Activated naive CD4-positive, alpha-beta T cell treated with anti-CD3 and anti-CD28 coated beads, Interleukin-2, amount 10 ng/mL, durations not matched to agents 7 days and 5 days (primary cell): ENCODE measurements at regions not wholly inside any gene's neighbourhood (a gene's known extent, or its start where the extent isn't known, plus 50 kb on each side); places are given as distances from the start of the nearest gene placed in this dataset.

Experiments used
- CTCF ChIA-PET: fragments of 350-600 bp; sonication (Branson Sonifier 250); formaldehyde crosslinking; loops from one replicate; lab custom pipeline; 2021; ENCODE audit warnings: antibody characterized with exemption; lab: Charles Lee
- DNase-seq: peaks from one replicate; pipeline ENCODE4 v3.0.0-alpha.2; 2020
- H3K27ac Mint-ChIP-seq: one replicate; pipeline ENCODE4 v1.8.0; 2021; ENCODE audit warnings: mild to moderate bottlenecking, moderate library complexity, mixed read lengths
- H3K27me3 Mint-ChIP-seq: one replicate; pipeline ENCODE4 v1.8.0; 2021; ENCODE audit warnings: mild to moderate bottlenecking, mixed read lengths
- H3K36me3 Mint-ChIP-seq: one replicate; pipeline ENCODE4 v1.8.0; 2021; ENCODE audit warnings: mixed read lengths
- H3K4me1 Mint-ChIP-seq: one replicate; pipeline ENCODE4 v1.8.0; 2021; ENCODE audit warnings: mixed read lengths
- H3K4me3 Mint-ChIP-seq: one replicate; pipeline ENCODE4 v1.8.0; 2021; ENCODE audit warnings: mild to moderate bottlenecking, moderate library complexity, mixed read lengths
- H3K9me3 Mint-ChIP-seq: one replicate; pipeline ENCODE4 v1.8.0; 2021; ENCODE audit warnings: mixed read lengths

GRCh38 chr5:25646421-25647341 is 1001.9 kb upstream of the CDH10 start:
- no peak overlapping the region for H3K4me3 Mint-ChIP-seq
- no peaks in the 10 kb centered on the region for H3K4me1 Mint-ChIP-seq
- CTCF ChIA-PET = no interaction called here
- DNase-seq = no peak
- peaks cover 32% of the 10 kb centered on the region for H3K9me3 Mint-ChIP-seq
- H3K36me3 Mint-ChIP-seq = no peaks in the 10 kb centered on the region
- no peak overlapping the region for H3K27ac Mint-ChIP-seq
- no peaks in the 10 kb centered on the region for H3K27me3 Mint-ChIP-seq

DNA sequence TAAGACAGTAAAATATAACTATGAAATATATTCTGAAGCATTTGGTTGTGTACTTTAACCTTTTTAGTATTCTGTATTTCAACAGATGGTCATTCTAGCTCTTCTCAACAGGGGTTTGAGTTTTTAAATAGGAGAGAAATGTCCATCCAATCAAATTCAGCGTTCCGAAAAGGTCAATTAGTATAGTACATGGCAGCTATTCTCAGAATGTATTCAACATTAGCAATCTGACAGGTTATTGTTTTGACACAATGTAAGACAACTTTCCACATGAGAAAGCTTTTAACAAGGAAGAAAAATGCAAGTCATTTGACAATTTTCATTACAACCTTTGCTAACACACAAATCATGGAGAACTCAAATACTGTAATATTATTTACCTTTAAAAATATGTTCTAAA is 996.3 kb upstream of the CDH10 start:
- DNase-seq = no peak
- Mint-ChIP-seq H3K27ac (no peak overlapping the region), H3K4me3 (no peak overlapping the region), H3K36me3 (no peaks in the 10 kb centered on the region), H3K4me1 (no peaks in the 10 kb centered on the region), H3K27me3 (no peaks in the 10 kb centered on the region), H3K9me3 (peaks cover 11% of the 10 kb centered on the region)
- CTCF ChIA-PET = no interaction called here

- CTCF ChIA-PET = no interaction called here
- no peaks in the 10 kb centered on the region for H3K36me3 Mint-ChIP-seq
- H3K9me3 Mint-ChIP-seq = peaks cover 6% of the 10 kb centered on the region
Observed at GRCh38 chr5:25619273-25619672, 974.5 kb upstream of the CDH10 start.

DNA sequence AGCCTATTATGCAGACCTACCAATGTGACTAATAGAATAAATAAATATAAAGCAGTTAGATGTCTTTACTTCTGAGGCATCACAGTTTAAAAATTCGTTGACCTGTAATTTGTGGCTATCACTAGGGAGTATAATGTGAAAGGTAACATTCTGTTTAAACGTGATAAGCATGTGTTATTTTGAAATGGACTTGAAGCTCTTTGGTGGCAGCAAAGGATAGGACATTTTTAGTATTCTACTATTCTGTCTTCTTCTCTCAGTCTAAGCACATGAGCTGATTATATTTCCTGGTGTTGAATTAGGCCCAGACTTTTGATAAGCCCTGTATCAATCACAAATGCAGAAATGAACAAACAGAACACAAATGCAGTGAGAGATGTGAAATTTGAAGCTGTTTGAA is 974.0 kb upstream of the CDH10 start:
- H3K4me3 Mint-ChIP-seq = no peak overlapping the region
- no peaks in the 10 kb centered on the region for H3K4me1 Mint-ChIP-seq
- no peak for DNase-seq
- no peaks in the 10 kb centered on the region for H3K36me3 Mint-ChIP-seq
- H3K27ac Mint-ChIP-seq = no peak overlapping the region
- H3K27me3 Mint-ChIP-seq = no peaks in the 10 kb centered on the region
- CTCF ChIA-PET = no interaction called here
- peaks cover 6% of the 10 kb centered on the region for H3K9me3 Mint-ChIP-seq

More at GRCh38 chr5:25619273-25619672, 974.5 kb upstream of the CDH10 start:
- H3K27ac Mint-ChIP-seq = no peak overlapping the region
- H3K4me1 Mint-ChIP-seq = no peaks in the 10 kb centered on the region
- no peak for DNase-seq
- no peak overlapping the region for H3K4me3 Mint-ChIP-seq
- no peaks in the 10 kb centered on the region for H3K27me3 Mint-ChIP-seq

DNA sequence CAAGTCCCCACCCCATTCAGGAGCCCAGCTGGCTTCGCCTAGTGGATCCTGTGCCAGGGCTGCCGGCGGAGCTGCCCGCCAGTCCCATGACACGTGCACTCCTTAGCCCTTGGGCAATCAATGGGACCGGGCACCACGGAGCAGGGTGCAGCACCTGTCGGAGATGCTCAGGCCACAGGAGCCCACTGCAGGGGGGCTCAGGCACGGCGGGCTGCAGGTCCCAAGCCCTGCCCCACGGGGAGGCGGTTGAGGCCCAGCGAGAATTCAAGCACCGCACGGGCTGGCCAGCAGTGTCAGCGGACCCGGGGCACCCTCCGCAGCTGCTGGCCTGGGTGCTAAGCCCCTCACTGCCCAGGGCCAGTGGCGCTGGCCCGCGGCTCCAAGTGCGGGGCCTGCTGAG is 969.7 kb upstream of the CDH10 start:
- CTCF ChIA-PET = no interaction called here

GRCh38 chr5:25604681-25605080 is 959.9 kb upstream of the CDH10 start:
- no peaks in the 10 kb centered on the region for H3K36me3 Mint-ChIP-seq
- no peaks in the 10 kb centered on the region for H3K27me3 Mint-ChIP-seq
- no peak for DNase-seq
- H3K9me3 Mint-ChIP-seq = peaks cover 11% of the 10 kb centered on the region
- no peak overlapping the region for H3K4me3 Mint-ChIP-seq
- CTCF ChIA-PET = no interaction called here
- no peak overlapping the region for H3K27ac Mint-ChIP-seq
- H3K4me1 Mint-ChIP-seq = no peaks in the 10 kb centered on the region

More for the DNA sequence above, 969.7 kb upstream of the CDH10 start:
- H3K4me1 Mint-ChIP-seq = no peaks in the 10 kb centered on the region
- no peak overlapping the region for H3K4me3 Mint-ChIP-seq
- DNase-seq = no peak
- no peaks in the 10 kb centered on the region for H3K27me3 Mint-ChIP-seq
- H3K27ac Mint-ChIP-seq = no peak overlapping the region
- no peaks in the 10 kb centered on the region for H3K36me3 Mint-ChIP-seq
- H3K9me3 Mint-ChIP-seq = peaks cover 6% of the 10 kb centered on the region

DNA sequence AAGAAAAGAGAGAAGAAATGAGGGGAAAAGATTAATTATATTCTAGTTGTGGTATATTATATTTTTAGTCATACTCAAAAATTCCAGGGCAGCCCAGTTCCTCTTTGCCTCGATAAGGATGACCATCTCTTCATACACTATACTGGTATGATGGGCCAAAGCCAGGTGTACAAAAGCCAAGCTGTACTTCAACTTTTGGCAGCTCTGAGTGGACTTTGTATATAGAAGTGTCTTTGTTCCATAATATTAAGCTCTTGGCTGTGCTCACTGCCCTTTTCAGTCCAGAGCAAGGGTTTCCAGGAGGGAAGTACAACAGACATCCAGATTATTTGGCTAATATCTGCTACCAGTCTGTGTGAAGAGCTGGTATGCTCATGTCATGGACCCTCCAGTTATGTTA is 934.3 kb upstream of the CDH10 start:
- peaks cover 6% of the 10 kb centered on the region for H3K9me3 Mint-ChIP-seq
- H3K27me3 Mint-ChIP-seq = no peaks in the 10 kb centered on the region
- no peak overlapping the region for H3K4me3 Mint-ChIP-seq
- no peak overlapping the region for H3K27ac Mint-ChIP-seq
- DNase-seq = no peak
- CTCF ChIA-PET = no interaction called here
- H3K36me3 Mint-ChIP-seq = no peaks in the 10 kb centered on the region
- no peaks in the 10 kb centered on the region for H3K4me1 Mint-ChIP-seq

DNA sequence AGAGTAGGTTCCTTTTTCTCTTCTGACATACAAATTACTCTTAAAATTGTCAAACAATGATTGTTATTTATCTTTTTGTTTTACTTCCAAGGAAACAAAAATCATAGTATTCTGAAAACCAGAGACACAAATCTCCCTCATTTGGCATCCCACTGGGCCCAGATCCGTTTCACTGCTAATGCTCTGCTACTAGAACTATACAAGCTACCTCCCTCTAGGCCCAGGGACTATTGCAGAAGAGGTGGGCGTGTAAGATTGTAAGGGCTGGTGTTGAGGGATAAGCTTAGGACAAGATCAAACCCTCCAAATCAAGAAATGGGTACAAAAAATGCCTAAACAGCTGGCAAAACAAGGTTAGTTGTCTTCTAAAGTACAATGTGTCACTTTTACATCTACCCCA is 928.9 kb upstream of the CDH10 start:
- CTCF ChIA-PET = no interaction called here
- peaks cover 3% of the 10 kb centered on the region for H3K4me1 Mint-ChIP-seq
- no peaks in the 10 kb centered on the region for H3K27me3 Mint-ChIP-seq
- H3K27ac Mint-ChIP-seq = no peak overlapping the region
- peaks cover 12% of the 10 kb centered on the region for H3K9me3 Mint-ChIP-seq
- H3K36me3 Mint-ChIP-seq = no peaks in the 10 kb centered on the region
- H3K4me3 Mint-ChIP-seq = no peak overlapping the region
- DNase-seq = no peak

DNA sequence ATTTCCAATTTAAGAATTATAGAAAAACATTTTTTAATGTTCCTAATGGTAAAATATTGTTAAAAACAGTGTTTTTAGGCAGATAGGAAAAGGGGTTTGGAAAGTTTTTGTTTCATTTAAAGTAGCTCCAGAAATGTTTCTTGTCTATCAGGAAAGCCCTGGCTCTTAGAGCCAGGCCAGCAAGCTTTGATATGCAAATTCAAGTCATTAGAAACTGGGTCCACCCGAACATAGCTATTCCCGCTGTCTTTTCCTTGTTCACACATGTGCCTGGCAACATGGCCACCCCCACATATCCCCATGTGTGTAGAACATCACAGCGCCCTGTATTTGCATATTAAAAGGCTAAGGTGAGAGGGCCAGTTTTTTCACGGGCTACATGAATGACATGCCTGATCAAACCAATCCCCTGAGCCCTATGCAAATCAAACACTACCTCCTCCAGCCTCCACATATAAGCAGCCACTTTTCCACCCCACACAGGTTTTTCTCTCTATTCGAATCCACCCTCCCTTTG is 925.3 kb upstream of the CDH10 start:
- peaks cover 3% of the 10 kb centered on the region for H3K4me1 Mint-ChIP-seq

GRCh38 chr5:25568989-25569625 is 924.3 kb upstream of the CDH10 start:
- Mint-ChIP-seq H3K27ac (no peak overlapping the region), H3K4me1 (peaks cover 3% of the 10 kb centered on the region), H3K4me3 (no peak overlapping the region), H3K27me3 (no peaks in the 10 kb centered on the region), H3K36me3 (no peaks in the 10 kb centered on the region), H3K9me3 (peaks cover 10% of the 10 kb centered on the region)
- CTCF ChIA-PET = no interaction called here
- peak; percentile 22 for DNase-seq

More for the DNA sequence above, 925.3 kb upstream of the CDH10 start:
- CTCF ChIA-PET = no interaction called here
- H3K9me3 Mint-ChIP-seq = peaks cover 8% of the 10 kb centered on the region
- H3K27ac Mint-ChIP-seq = no peak overlapping the region
- no peak overlapping the region for H3K4me3 Mint-ChIP-seq
- no peaks in the 10 kb centered on the region for H3K27me3 Mint-ChIP-seq
- DNase-seq = no peak
- no peaks in the 10 kb centered on the region for H3K36me3 Mint-ChIP-seq

GRCh38 chr5:25568294-25568693 is 923.5 kb upstream of the CDH10 start:
- no peak for DNase-seq
- CTCF ChIA-PET = no interaction called here
- H3K9me3 Mint-ChIP-seq = peaks cover 14% of the 10 kb centered on the region
- H3K27me3 Mint-ChIP-seq = no peaks in the 10 kb centered on the region
- H3K4me1 Mint-ChIP-seq = peaks cover 3% of the 10 kb centered on the region
- H3K4me3 Mint-ChIP-seq = no peak overlapping the region
- no peak overlapping the region for H3K27ac Mint-ChIP-seq
- no peaks in the 10 kb centered on the region for H3K36me3 Mint-ChIP-seq

DNA sequence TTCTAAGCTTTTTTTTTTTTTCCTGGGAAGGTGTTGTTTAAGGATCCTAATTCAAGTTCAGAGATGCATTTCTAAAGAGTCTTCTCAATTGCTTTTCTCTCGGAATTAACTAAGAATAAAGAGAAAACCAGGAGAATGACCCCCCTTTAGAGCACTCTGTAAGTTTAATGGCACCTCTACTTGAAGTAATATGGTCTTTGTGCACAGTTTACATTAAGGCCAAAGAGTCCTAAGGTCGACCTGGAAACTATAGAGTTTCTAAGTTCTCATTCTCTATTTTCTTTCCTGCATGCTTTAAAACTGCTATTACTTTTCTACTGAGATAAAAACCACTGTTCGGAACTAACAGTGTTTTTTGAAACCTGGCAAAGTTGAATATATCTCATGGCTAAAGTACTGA is 923.1 kb upstream of the CDH10 start:
- CTCF ChIA-PET = no interaction called here
- no peak for DNase-seq
- Mint-ChIP-seq H3K9me3 (peaks cover 14% of the 10 kb centered on the region), H3K27me3 (no peaks in the 10 kb centered on the region), H3K4me1 (peaks cover 3% of the 10 kb centered on the region), H3K27ac (no peak overlapping the region), H3K4me3 (no peak overlapping the region), H3K36me3 (no peaks in the 10 kb centered on the region)

GRCh38 chr5:25562656-25563055 is 917.9 kb upstream of the CDH10 start:
- CTCF ChIA-PET = no interaction called here
- no peak overlapping the region for H3K27ac Mint-ChIP-seq
- no peak for DNase-seq
- H3K4me1 Mint-ChIP-seq = no peaks in the 10 kb centered on the region
- H3K9me3 Mint-ChIP-seq = peaks cover 13% of the 10 kb centered on the region
- no peak overlapping the region for H3K4me3 Mint-ChIP-seq
- no peaks in the 10 kb centered on the region for H3K36me3 Mint-ChIP-seq
- no peaks in the 10 kb centered on the region for H3K27me3 Mint-ChIP-seq

GRCh38 chr5:25554077-25554476 is 909.3 kb upstream of the CDH10 start:
- H3K4me1 Mint-ChIP-seq = no peaks in the 10 kb centered on the region
- H3K27ac Mint-ChIP-seq = no peak overlapping the region
- no peaks in the 10 kb centered on the region for H3K36me3 Mint-ChIP-seq
- H3K4me3 Mint-ChIP-seq = no peak overlapping the region
- peaks cover 2% of the 10 kb centered on the region for H3K9me3 Mint-ChIP-seq
- CTCF ChIA-PET = no interaction called here
- H3K27me3 Mint-ChIP-seq = no peaks in the 10 kb centered on the region
- no peak for DNase-seq
